SK-N-SH (cell line): ENCODE measurements at regions not wholly inside any gene's neighbourhood (a gene's known extent, or its start where the extent isn't known, plus 50 kb on each side); places are given as distances from the start of the nearest gene placed in this dataset.

Experiments used
- FOXM1 ChIP-seq: IDR thresholded peaks from 2 replicates; pipeline ENCODE4 v1.4.0; 2012; ENCODE audit warnings: low read depth, mild to moderate bottlenecking
- GATA2 ChIP-seq: sonication (generic); formaldehyde crosslinking; IDR thresholded peaks from 2 replicates; pipeline ENCODE4 v1.5.0; 2020; ENCODE audit warnings: mild to moderate bottlenecking, missing genetic modification reagents
- TF ChIP-seq, protein P1 (sequence below): fragments of 150-350 bp; IDR thresholded peaks from 2 replicates; pipeline ENCODE4 v1.6.1; 2017; ENCODE audit warnings: antibody characterized with exemption, low read length, low read depth, borderline replicate concordance
- TF ChIP-seq, protein P2 (sequence below): fragments of 200-600 bp; sonication (generic); IDR thresholded peaks from 2 replicates; pipeline ENCODE4 v1.6.1; 2017; ENCODE audit warnings: antibody characterized with exemption, mild to moderate bottlenecking, moderate library complexity

DNA sequence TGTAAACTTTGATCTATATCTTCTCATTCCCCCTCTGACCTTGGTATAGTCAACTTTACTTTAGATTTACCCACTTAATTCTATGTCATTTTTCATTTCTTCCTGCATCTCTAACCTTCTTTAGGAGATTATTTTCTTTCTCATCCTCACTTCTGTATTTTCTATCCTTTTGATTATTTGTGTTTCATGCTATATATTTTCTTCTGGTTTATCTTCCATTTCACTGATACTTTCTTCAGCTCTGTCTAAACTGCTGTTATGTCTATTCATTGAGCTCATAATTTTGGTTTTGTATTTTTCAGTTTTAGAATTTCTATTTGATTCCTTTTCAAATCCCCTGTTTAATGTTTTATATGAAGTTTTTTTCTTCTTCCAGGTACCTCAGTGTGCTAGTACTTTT is 171.1 kb upstream of the LYZL1 start:
- TF ChIP-seq, protein P1, sequence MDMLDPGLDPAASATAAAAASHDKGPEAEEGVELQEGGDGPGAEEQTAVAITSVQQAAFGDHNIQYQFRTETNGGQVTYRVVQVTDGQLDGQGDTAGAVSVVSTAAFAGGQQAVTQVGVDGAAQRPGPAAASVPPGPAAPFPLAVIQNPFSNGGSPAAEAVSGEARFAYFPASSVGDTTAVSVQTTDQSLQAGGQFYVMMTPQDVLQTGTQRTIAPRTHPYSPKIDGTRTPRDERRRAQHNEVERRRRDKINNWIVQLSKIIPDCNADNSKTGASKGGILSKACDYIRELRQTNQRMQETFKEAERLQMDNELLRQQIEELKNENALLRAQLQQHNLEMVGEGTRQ = no peak
- TF ChIP-seq FOXM1 (no peak), GATA2 (CRISPR knock-in tag) (no peak)
- TF ChIP-seq, protein P2, sequence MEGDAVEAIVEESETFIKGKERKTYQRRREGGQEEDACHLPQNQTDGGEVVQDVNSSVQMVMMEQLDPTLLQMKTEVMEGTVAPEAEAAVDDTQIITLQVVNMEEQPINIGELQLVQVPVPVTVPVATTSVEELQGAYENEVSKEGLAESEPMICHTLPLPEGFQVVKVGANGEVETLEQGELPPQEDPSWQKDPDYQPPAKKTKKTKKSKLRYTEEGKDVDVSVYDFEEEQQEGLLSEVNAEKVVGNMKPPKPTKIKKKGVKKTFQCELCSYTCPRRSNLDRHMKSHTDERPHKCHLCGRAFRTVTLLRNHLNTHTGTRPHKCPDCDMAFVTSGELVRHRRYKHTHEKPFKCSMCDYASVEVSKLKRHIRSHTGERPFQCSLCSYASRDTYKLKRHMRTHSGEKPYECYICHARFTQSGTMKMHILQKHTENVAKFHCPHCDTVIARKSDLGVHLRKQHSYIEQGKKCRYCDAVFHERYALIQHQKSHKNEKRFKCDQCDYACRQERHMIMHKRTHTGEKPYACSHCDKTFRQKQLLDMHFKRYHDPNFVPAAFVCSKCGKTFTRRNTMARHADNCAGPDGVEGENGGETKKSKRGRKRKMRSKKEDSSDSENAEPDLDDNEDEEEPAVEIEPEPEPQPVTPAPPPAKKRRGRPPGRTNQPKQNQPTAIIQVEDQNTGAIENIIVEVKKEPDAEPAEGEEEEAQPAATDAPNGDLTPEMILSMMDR = no peak
